ENCODE measurements at regions not wholly inside any gene's neighbourhood (a gene's known extent, or its start where the extent isn't known, plus 50 kb on each side); places are given as distances from the start of the nearest gene placed in this dataset.

GRCh38 chr2:116732322-116732721, 1082.2 kb upstream of the DDX18 start:
- H3K4me1 ChIP-seq (replicated peaks in 1 of 4; ENCODE audit: control insufficient read depth in 3 of 4, insufficient read depth in 4 of 4, low read length in 3 of 4), result no peaks in the 10 kb centered on the region
- no peaks in the 10 kb centered on the region for H3K36me3 ChIP-seq (ENCODE audit: control insufficient read depth in 2 of 4, insufficient read depth in 4 of 4, low read length in 3 of 4)
- ChIA-PET POLR2A (ENCODE audit: partially characterized antibody) (no interaction called here), CTCF (ENCODE audit: partially characterized antibody) (interaction anchor here (1.4 kb wide), 1 partner anchor 12 kb away, joined by 3 read pairs; no protein-coding TSS in a partner anchor)
- no peak overlapping the region for H3K23ac ChIP-seq (ENCODE audit: insufficient read length)
- no peak overlapping the region for H3K4me2 ChIP-seq (ENCODE audit: insufficient read depth in 1 of 2, low read depth in 2 of 2, low read length in 2 of 2)
- no peak overlapping the region for H3K18ac ChIP-seq (ENCODE audit: extremely low read depth, low read length)
- no peak overlapping the region for H3K4ac ChIP-seq (replicated peaks; ENCODE audit: insufficient read length, low read depth, low read length)
- FAIRE-seq (no peak), DNase-seq (ENCODE audit: low read depth in 1 of 2, low spot score in 2 of 2) (no peak)
- H2BK120ac ChIP-seq (replicated peaks; ENCODE audit: low read depth, low read length), result no peak overlapping the region
- no peak overlapping the region for H4K8ac ChIP-seq (ENCODE audit: extremely low read depth, insufficient read depth, low read length)
- no peak overlapping the region for H2BK12ac ChIP-seq (ENCODE audit: low read depth, low read length)
- H3K14ac ChIP-seq (ENCODE audit: insufficient read length), result no peak overlapping the region
- no peak overlapping the region for H2AFZ ChIP-seq (ENCODE audit: low read length)
- H2BK5ac ChIP-seq (ENCODE audit: low read depth, low read length), result no peak overlapping the region
- WGBS, 2 experiments (ENCODE audit: extremely low coverage in 1 of 2, insufficient coverage in 1 of 2, insufficient read length in 1 of 2, insufficient replicate concordance in 2 of 2, low coverage in 1 of 2, low lambda C conversion rate in 2 of 2, missing lambda C conversion rate in 1 of 2), result 98% methylated on average over 4 of the region's 4 CpGs; no CpG with 5 or more reads in 1 of the 2 experiments
- no peaks in the 10 kb centered on the region for H4K20me1 ChIP-seq (replicated peaks in 1 of 2; ENCODE audit: control insufficient read depth in 1 of 2, insufficient read depth in 2 of 2, low read length in 2 of 2)
- no peak overlapping the region for H4K5ac ChIP-seq (ENCODE audit: insufficient read length, low read depth, low read length)
- no peak overlapping the region for H2AK5ac ChIP-seq (ENCODE audit: low read depth, low read length)
- H3K9ac ChIP-seq (replicated peaks in 1 of 4; ENCODE audit: extremely low read depth in 1 of 4, low read depth in 3 of 4, low read length in 3 of 4), result no peak overlapping the region
- H3K27ac ChIP-seq (ENCODE audit: low read depth, low read length), result no peak overlapping the region
- H3K56ac ChIP-seq (replicated peaks; ENCODE audit: insufficient read length, low read depth, low read length), result no peak overlapping the region
- no peaks in the 10 kb centered on the region for H3K23me2 ChIP-seq (ENCODE audit: low read depth, low read length)
- H3K79me1 ChIP-seq (ENCODE audit: low read depth, low read length), result no peaks in the 10 kb centered on the region
- H4K91ac ChIP-seq (replicated peaks; ENCODE audit: insufficient read length, low read length), result no peak overlapping the region
- H3K79me2 ChIP-seq (ENCODE audit: control insufficient read depth in 1 of 2, insufficient read depth in 2 of 2, low read length in 2 of 2), result no peaks in the 10 kb centered on the region
- H2BK15ac ChIP-seq (ENCODE audit: low read length), result no peak overlapping the region
- H2BK20ac ChIP-seq (ENCODE audit: low read length), result no peak overlapping the region
- no peaks in the 10 kb centered on the region for H3K27me3 ChIP-seq (replicated peaks in 1 of 4; ENCODE audit: control insufficient read depth in 3 of 4, extremely low read depth in 1 of 4, insufficient read depth in 3 of 4, low read length in 3 of 4)
- no peak overlapping the region for H3K4me3 ChIP-seq (ENCODE audit: extremely low read depth in 1 of 4, insufficient read depth in 2 of 4, low read depth in 3 of 4, low read length in 4 of 4)
- H3K9me3 ChIP-seq (ENCODE audit: insufficient read depth in 2 of 2, low read depth in 1 of 2, low read length in 1 of 2), result no peaks in the 10 kb centered on the region
- TF ChIP-seq SP2 (IDR thresholded peaks at IDR 0.05; ENCODE audit: low read length) (no peak), TAF7 (optimal IDR thresholded peaks at IDR 0.05; ENCODE audit: borderline replicate concordance, low read depth, low read length) (no peak), HDAC2 (IDR thresholded peaks at IDR 0.05; ENCODE audit: borderline replicate concordance in 1 of 2, low read depth in 2 of 2, low read length in 2 of 2) (no peak), BACH1 (IDR thresholded peaks at IDR 0.05; ENCODE audit: low read length) (no peak), TEAD4 (IDR thresholded peaks at IDR 0.05; ENCODE audit: low read depth, low read length) (no peak), GABPA (IDR thresholded peaks at IDR 0.05; ENCODE audit: borderline replicate concordance, insufficient read depth, low read length) (no peak), SP1 (IDR thresholded peaks at IDR 0.05; ENCODE audit: low read depth, low read length) (no peak), MAFK (IDR thresholded peaks at IDR 0.05; ENCODE audit: low read depth, low read length) (no peak), RAD21 (IDR thresholded peaks at IDR 0.05 in 1 of 2, conservative IDR thresholded peaks at IDR 0.05 in 1 of 2; ENCODE audit: low read depth in 2 of 2, low read length in 2 of 2) (no peak), ASH2L (IDR thresholded peaks at IDR 0.05; ENCODE audit: low read length) (no peak), CHD1 (IDR thresholded peaks at IDR 0.05; ENCODE audit: low read depth, low read length) (no peak), TAF1 (IDR thresholded peaks at IDR 0.05; ENCODE audit: low read depth, low read length) (no peak), SP4 (IDR thresholded peaks at IDR 0.05; ENCODE audit: low read length) (no peak), POLR2A (IDR thresholded peaks at IDR 0.05; ENCODE audit: control extremely low read depth in 1 of 2, low read depth in 2 of 2, low read length in 2 of 2) (no peak), EZH2 (IDR thresholded peaks at IDR 0.05; ENCODE audit: low read depth, low read length, severe bottlenecking) (no peak), POLR2AphosphoS5 (IDR thresholded peaks at IDR 0.05; ENCODE audit: low read depth, low read length) (no peak)
